ENCODE measurements at regions not wholly inside any gene's neighbourhood (a gene's known extent, or its start where the extent isn't known, plus 50 kb on each side); places are given as distances from the start of the nearest gene placed in this dataset.

- TF ChIP-seq CTCF (IDR thresholded peaks at IDR 0.05) (no peak), POLR2AphosphoS5 (IDR thresholded peaks at IDR 0.05) (no peak), POLR2A (IDR thresholded peaks at IDR 0.05) (no peak)
Measured at GRCh38 chr5:133867341-133867740, 101.1 kb downstream of the C5orf15 start.

All from gastroesophageal sphincter (tissue), 3 donors.